Stimulated activated CD8-positive, alpha-beta memory T cell treated with anti-CD3 and anti-CD28 coated beads, Interleukin-4, amount 100 ng/mL, for 4 hours (primary cell): ENCODE measurements at regions not wholly inside any gene's neighbourhood (a gene's known extent, or its start where the extent isn't known, plus 50 kb on each side); places are given as distances from the start of the nearest gene placed in this dataset.
"Not testable (repeated sequence)": the region's sequence is repeated elsewhere in the genome, so short reads cannot be mapped to it uniquely, and the experiment has no call there.

Experiments
- DNase-seq, 2 donors: peaks; one replicate each; pipeline ENCODE4 v3.0.0-alpha.2; 2020; ENCODE audit warnings: low read depth in 2 of 2, low spot score in 1 of 2

DNA sequence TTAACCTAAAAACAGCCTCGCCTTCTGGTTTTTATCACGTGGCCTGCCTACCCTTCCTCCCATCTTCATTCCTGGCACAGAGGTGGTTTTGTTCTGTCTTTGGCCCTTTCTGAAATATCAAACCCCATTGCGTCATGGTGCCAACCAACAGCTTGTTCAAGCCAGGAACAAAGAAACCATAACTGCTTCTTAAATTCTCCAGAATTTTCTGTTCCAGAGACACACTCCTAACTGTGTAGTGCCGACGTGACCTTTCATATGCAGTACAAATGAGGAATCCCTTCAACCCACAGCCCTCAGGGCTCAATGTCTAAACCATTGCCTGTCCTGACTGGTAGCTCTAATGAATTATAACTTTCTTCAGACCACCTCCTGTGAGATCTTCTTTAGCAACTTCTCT, 82.2 kb upstream of the TNP1 start:
- no peak for DNase-seq

- DNase-seq: no peak
Measured at GRCh38 chr2:216936954-216937357, 77.1 kb upstream of the TNP1 start.

- DNase-seq: no peak
Measured at GRCh38 chr2:216934623-216935022, 74.8 kb upstream of the TNP1 start.

DNA sequence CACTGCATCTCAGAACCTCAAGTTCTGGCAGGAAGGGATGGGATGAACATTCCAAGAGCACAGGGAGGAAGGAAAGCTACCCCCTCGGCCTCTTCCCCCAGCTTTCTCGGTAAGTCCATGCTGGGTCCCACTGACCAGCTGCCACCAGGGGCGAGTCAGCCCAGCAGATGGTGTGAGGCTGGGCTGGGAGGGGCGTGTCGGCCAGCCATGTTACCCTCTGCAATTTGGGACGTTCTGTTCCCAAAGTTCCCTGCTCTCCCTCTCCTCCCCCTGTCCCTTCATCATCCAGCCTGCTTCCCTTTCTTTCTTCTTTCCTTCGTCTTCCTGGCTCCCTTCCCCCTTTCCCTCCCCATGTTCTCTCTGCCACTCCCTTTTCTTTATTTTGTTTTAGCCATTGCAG, 74.3 kb upstream of the TNP1 start:
- DNase-seq: no peak

DNA sequence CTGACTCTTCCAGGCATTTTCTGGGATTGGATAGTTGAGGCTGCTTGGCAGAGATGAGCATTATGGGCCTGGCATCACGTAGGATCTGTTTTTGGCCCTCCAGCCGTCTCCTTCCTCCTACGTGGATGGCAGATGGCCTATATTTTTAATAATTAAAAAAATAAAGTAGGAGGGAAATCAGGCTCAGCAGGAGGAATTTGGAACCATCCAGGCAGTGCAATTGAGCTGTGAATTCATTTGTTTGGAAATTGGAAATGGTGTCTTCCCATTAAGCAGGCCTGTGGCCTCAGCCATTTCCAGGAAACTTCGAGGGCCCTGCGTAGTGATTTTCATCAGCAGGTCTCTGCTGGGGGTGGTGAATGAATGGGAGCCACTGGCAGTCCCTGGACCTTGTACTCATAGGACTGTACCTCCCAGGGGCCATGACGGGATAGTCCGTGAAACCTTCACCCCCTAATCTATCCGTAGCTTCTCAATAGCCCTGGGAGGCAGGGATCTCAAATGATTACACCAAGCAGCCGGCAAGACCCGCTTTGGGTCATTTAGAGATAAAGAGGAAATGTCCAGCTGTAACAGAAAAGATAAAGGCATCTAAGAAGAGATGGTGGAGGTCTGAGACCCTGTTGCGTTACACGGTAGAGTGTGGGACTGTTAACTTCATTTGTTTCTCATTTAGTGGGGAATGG, 73.1 kb upstream of the TNP1 start:
- DNase-seq: no peak

DNA sequence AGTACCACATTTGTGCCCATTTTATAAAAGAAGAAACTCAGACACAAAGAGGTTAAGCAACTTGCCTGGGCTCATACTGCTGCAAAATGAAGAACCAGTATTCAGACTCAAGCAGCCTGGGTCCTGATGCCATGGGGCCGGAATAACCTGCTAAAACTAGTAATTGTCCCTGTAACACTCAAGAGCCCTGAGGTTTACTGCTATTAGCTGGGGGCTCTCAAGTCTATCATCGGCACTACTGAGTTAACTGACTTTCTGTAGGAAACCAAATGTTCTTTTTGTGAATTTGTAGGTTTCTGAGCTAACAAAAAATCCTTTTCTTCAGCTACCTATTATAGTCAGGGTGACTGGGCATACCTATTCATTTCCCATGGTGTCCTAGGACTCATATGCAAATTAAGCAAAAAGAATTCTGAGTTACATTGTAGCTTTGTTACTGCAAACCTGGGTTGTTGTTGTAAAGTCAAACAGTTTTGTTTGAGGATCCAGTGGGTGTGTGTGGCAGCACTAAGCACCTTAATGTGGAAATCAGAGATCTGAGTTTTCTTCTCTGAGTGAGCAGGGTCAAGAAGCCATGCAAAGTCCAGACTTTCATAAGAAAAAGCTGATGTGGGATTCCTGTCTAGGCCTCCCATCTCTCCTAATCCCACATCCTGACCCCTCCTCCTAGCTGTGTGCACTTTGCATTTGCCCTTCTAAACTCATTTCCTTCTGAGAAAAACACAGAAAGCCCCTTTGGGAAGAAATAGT, 72.4 kb upstream of the TNP1 start:
- DNase-seq: no peak

- DNase-seq: no peak
Measured at GRCh38 chr2:216930716-216931115, 70.9 kb upstream of the TNP1 start.

DNA sequence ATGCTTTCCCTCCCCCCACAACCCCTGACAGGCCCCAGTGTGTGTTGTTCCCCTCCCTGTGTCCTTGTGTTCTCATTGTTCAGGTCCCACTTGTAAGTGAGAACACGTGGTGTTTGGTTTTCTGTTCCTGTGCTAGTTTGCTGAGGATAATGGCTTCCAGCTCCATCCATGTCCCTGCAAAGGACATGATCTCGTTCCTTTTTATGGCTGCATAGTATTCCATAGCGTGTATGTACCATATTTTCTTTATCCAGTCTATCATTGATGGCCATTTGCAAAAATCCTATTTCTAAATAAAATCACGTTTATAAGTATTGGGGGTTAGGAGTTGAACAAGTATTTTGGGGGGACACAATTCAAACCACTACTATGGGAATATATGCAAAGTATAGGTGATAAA, 69.5 kb upstream of the TNP1 start:
- DNase-seq: not testable (repeated sequence)

DNA sequence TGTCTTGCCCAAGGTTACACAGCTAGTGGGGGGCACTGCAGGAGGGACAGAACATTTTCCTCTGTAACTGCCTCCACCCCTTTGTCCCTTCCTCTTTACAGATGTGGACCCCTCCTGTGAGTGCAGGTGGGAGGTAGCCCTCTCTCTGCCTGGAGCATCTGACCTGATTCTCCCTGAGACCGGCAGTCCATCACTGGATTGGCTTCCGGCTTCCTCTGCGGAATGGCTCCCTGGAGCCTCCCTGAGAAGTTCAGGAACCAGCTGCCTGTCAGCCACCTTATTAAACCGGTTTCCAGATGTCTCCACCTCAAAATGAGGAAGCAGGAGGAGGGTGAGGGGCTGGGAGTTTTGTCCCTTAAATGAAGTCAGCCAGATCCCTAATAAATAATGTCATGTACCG, 67.3 kb upstream of the TNP1 start:
- DNase-seq: no peak

- DNase-seq: no peak
Measured at GRCh38 chr2:216925636-216926366, 65.9 kb upstream of the TNP1 start.

GRCh38 chr2:216925006-216925405, 65.1 kb upstream of the TNP1 start:
- no peak for DNase-seq

GRCh38 chr2:216923706-216924105, 63.8 kb upstream of the TNP1 start:
- no peak for DNase-seq

- DNase-seq: no peak
Measured at GRCh38 chr2:216922175-216922780, 62.4 kb upstream of the TNP1 start.

- no peak for DNase-seq
Measured at GRCh38 chr2:216920937-216921456, 61.1 kb upstream of the TNP1 start.

DNA sequence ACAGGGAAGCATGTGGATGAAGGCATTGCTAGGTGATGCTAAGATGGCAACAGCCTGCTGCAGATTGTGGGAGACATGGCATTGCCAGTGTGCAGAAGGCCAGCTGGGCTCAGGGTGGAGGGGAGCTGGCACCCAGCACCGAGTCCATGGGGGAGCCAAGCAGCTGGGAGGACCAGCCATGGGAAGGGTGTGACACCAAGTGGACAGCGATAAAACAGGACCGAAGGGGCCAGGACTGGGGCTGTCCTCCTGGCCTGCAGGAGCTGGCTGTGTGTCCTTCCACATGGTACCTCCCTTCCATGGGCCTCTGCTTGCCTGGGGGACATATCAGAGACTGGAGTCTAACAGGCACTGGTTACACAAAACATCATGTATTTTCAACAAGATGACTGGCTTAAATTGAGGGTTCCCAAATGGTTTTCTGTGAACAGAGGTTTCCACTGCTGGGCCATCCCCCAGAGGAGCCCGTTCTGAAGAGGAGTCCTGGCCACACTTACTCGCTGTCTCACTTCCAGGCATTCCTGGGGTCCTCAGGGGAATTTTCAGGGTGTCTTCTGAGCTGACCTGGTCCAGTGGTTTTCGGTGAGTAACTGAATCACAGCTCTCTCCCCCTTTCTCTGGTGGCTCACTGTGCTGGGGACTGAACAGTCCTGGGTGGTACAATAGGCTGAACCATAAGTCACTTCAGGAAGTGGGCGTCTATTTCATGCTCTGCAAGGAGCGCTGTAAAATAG, 60.4 kb upstream of the TNP1 start:
- DNase-seq: no peak

DNA sequence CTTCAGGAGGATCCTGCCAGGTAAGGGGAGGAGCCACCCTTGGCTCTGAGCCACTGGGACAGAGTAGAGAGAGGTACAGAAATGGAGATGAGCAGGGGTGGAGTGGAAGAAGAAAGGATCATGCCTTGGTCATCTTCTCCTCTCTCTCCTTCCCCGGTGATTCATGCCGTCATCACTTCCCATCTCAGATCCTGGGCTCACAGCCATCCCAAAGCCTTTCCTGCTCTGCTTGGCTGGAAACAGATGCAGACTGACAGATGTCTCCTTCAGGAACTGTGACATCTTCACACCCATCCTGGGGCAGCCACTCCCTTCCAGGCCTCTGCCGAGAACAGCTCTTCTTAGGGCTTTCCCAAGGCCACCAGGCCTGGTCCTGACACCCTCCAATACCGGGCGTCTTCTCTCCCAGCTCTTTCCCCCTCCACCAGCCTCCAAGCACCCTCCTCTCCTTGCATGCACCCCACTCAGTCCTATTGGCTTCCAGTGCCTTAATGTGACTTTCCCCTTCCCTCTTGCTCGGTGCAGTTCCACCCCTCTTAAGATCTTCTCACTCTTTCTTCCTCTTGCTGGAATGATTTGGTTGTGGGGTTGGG, 58.3 kb upstream of the TNP1 start:
- no peak for DNase-seq

- DNase-seq: no peak
Measured at GRCh38 chr2:216916956-216917650, 57.2 kb upstream of the TNP1 start.

DNA sequence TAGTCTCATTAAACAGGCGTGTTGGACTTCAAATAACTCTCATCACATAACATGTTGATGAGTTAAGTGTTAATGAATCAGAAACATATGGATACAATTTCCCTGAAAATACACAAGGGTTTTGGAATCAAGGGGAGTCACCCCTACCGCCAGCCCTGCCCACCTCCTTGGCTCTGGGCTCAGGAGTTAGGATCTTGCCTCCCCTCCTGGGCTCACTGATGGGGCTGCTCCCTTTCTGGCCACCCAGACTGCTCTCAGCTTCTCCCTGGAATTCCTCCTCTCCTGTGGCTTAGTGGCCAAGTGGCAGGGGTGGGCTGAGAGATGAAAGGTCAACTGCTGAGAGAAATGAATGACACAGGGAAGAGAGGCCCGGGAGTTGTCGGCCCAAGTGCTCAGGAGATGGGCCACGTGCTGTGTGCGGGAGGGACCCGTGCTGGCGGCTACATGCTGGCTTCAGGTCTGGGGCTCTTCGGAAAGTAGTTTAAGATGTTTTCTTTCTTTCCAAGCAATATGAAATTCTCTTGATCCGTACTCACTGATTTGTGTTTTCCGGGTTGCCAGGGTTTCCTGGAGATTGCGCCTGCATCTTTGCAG, 55.8 kb upstream of the TNP1 start:
- no peak for DNase-seq

- no peak for DNase-seq
Measured at GRCh38 chr2:216914491-216914890, 54.6 kb upstream of the TNP1 start.

DNA sequence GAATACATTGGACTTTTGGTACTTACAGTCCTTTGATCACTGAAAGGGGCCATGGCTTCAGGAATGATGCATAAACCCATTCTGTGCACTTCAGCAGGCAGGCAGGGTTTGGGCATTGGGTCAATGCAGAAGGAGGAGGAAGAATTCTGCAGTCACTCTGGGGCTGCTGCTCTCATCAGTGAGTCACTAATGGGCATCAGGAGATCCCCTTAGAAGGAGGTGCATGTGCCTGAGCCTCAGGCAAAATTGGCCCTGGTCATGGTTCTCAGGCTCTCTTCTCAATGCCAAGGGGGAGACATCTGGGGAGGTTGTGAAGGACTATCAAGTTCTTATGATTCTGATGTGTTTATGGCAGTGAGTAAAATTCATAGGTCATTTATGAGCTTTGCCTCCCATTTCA, 52.0 kb upstream of the TNP1 start:
- DNase-seq: no peak
